ENCODE measurements at regions not wholly inside any gene's neighbourhood (a gene's known extent, or its start where the extent isn't known, plus 50 kb on each side); places are given as distances from the start of the nearest gene placed in this dataset.

GRCh38 chr3:150342896-150343467 lies 65.1 kb upstream of the TSC22D2 start:
- TF ChIP-seq POLR2AphosphoS5 (IDR thresholded peaks at IDR 0.05; ENCODE audit: low read depth, low read length) (no peak), TAF1 (IDR thresholded peaks at IDR 0.05; ENCODE audit: borderline replicate concordance, insufficient read depth, low read length) (no peak), SIN3A (IDR thresholded peaks at IDR 0.05; ENCODE audit: borderline replicate concordance, insufficient read depth, low read length) (no peak)

Data from PFSK-1 (cell line).